A673 (cell line): ENCODE measurements at regions not wholly inside any gene's neighbourhood (a gene's known extent, or its start where the extent isn't known, plus 50 kb on each side); places are given as distances from the start of the nearest gene placed in this dataset.

Experiments
- BruUV-seq: library from RNA; stranded (reverse); fragments of 400-500 nt; replicated peaks from 2 replicates; lab custom pipeline; 2021; lab: Mats Ljungman, UMichigan
- CTCF ChIA-PET: fragments of 300-600 bp; sonication (Branson Sonifier 250); formaldehyde crosslinking; loops from one replicate; lab custom pipeline; 2022; ENCODE audit warnings: antibody characterized with exemption; lab: Charles Lee
- POLR2A ChIA-PET: fragments of 300-600 bp; sonication (Branson Sonifier 250); formaldehyde crosslinking; loops from one replicate; lab custom pipeline; 2022; ENCODE audit warnings: antibody characterized with exemption; ENCODE audit not compliant: low non-redundant PET; lab: Charles Lee
- DNase-seq: peaks from one replicate; pipeline ENCODE4 v3.0.0-alpha.2; 2015; ENCODE audit warnings: low spot score
- H3K27ac ChIP-seq: fragments of 200-600 bp; sonication (generic); 2 replicates; pipeline ENCODE4 v1.5.1; 2016; ENCODE audit warnings: mixed run types, low read depth, mild to moderate bottlenecking, mixed read lengths, antibody characterized with exemption, low read length; ENCODE audit not compliant: poor library complexity, severe bottlenecking
- H3K27me3 ChIP-seq: fragments of 200-600 bp; sonication (generic); replicated peaks from 2 replicates; pipeline ENCODE4 v1.6.1; 2017; ENCODE audit warnings: mixed run types, low read depth, mild to moderate bottlenecking, mixed read lengths, antibody characterized with exemption, low read length; ENCODE audit not compliant: insufficient read depth, poor library complexity
- H3K36me3 ChIP-seq: fragments of 200-600 bp; sonication (generic); 2 replicates; pipeline ENCODE4 v1.6.1; 2016; ENCODE audit warnings: mixed run types, mild to moderate bottlenecking, mixed read lengths, antibody characterized with exemption, low read length; ENCODE audit not compliant: insufficient read depth, poor library complexity, severe bottlenecking
- H3K4me1 ChIP-seq: fragments of 200-600 bp; sonication (generic); 2 replicates; pipeline ENCODE4 v1.6.1; 2017; ENCODE audit warnings: mixed run types, mild to moderate bottlenecking, mixed read lengths, antibody characterized with exemption, low read length; ENCODE audit not compliant: insufficient read depth, poor library complexity, severe bottlenecking
- H3K4me3 ChIP-seq: fragments of 200-600 bp; sonication (generic); 2 replicates; pipeline ENCODE4 v1.5.1; 2016; ENCODE audit warnings: low read depth, mixed run types, mild to moderate bottlenecking, mixed read lengths, low read length; ENCODE audit not compliant: poor library complexity, severe bottlenecking
- H3K9me3 ChIP-seq: fragments of 200-600 bp; sonication (generic); 2 replicates; pipeline ENCODE4 v1.6.1; 2016; ENCODE audit warnings: mixed run types, low read depth, mild to moderate bottlenecking, mixed read lengths, antibody characterized with exemption, low read length; ENCODE audit not compliant: poor library complexity, severe bottlenecking
- EZH2 ChIP-seq: fragments of 200-600 bp; sonication (generic); IDR thresholded peaks from 2 replicates; pipeline ENCODE4 v1.6.1; 2017; ENCODE audit warnings: borderline replicate concordance, low read depth, mild to moderate bottlenecking, mixed read lengths, antibody characterized with exemption, low read length; ENCODE audit not compliant: poor library complexity, severe bottlenecking
- intact Hi-C: fragments of 100-400 bp; cut with micrococcal nuclease; formaldehyde crosslinking; loops from one replicate; pipeline ENCODE4 v1.10.0; 2022; ENCODE audit not compliant: unreplicated experiment
- TF ChIP-seq, protein P1 (sequence below): fragments of 300-800, 200-600 bp; sonication (generic); conservative IDR thresholded peaks from 2 replicates; pipeline ENCODE4 v1.5.1; 2017; ENCODE audit warnings: low read depth, mild to moderate bottlenecking, antibody characterized with exemption, low read length, moderate library complexity, mixed read lengths

GRCh38 chr12:86838260-86838659, 582.1 kb upstream of the MGAT4C start:
- BruUV-seq, result no TSS peak
- intact Hi-C loops, result no loop called here
- Histone ChIP-seq H3K4me1 (no peaks in the 10 kb centered on the region), H3K4me3 (no peak overlapping the region), H3K27ac (no peak overlapping the region), H3K27me3 (no peaks in the 10 kb centered on the region), H3K36me3 (no peaks in the 10 kb centered on the region), H3K9me3 (no peaks in the 10 kb centered on the region)
- DNase-seq, result no peak
- CTCF ChIA-PET, result no interaction called here
- POLR2A ChIA-PET, result no interaction called here
- TF ChIP-seq EZH2, result no peak
- TF ChIP-seq, protein P1, sequence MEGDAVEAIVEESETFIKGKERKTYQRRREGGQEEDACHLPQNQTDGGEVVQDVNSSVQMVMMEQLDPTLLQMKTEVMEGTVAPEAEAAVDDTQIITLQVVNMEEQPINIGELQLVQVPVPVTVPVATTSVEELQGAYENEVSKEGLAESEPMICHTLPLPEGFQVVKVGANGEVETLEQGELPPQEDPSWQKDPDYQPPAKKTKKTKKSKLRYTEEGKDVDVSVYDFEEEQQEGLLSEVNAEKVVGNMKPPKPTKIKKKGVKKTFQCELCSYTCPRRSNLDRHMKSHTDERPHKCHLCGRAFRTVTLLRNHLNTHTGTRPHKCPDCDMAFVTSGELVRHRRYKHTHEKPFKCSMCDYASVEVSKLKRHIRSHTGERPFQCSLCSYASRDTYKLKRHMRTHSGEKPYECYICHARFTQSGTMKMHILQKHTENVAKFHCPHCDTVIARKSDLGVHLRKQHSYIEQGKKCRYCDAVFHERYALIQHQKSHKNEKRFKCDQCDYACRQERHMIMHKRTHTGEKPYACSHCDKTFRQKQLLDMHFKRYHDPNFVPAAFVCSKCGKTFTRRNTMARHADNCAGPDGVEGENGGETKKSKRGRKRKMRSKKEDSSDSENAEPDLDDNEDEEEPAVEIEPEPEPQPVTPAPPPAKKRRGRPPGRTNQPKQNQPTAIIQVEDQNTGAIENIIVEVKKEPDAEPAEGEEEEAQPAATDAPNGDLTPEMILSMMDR, result no peak

GRCh38 chr12:86837246-86837645, 581.1 kb upstream of the MGAT4C start:
- no peaks in the 10 kb centered on the region for H3K9me3 ChIP-seq
- H3K36me3 ChIP-seq, result no peaks in the 10 kb centered on the region
- ChIA-PET POLR2A (no interaction called here), CTCF (no interaction called here)
- no peak overlapping the region for H3K4me3 ChIP-seq
- intact Hi-C loops, result no loop called here
- no TSS peak for BruUV-seq
- no peak overlapping the region for H3K27ac ChIP-seq
- no peaks in the 10 kb centered on the region for H3K4me1 ChIP-seq
- H3K27me3 ChIP-seq, result no peaks in the 10 kb centered on the region
- DNase-seq, result no peak
- TF ChIP-seq EZH2, result no peak
- TF ChIP-seq, protein P1, result no peak

DNA sequence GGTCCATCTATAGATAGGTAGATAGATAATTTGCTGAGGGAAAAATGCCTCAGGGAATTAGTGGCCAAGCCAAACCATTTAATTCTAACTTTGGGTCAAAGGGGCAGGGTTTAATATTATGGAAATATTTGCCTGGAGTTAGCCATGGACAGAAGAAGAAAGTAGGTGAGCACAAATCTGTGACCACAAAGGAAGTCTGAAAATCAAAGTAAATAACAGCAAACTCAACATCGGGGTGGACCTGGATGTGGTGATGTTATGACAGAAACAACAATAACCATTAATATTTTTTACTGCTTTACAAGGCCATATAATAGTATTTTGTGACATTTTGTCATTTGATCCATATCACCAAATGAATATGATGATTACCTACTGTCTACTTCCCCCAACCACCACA, 578.0 kb upstream of the MGAT4C start:
- CTCF ChIA-PET, result no interaction called here
- Histone ChIP-seq H3K9me3 (no peaks in the 10 kb centered on the region), H3K27ac (no peak overlapping the region), H3K27me3 (no peaks in the 10 kb centered on the region), H3K4me1 (no peaks in the 10 kb centered on the region), H3K4me3 (no peak overlapping the region), H3K36me3 (no peaks in the 10 kb centered on the region)
- no peak for DNase-seq
- intact Hi-C loops, result no loop called here
- no peak for TF ChIP-seq EZH2
- TF ChIP-seq, protein P1, result no peak
- POLR2A ChIA-PET, result no interaction called here
- BruUV-seq, result no TSS peak
